Suprapubic skin (tissue), 4 donors: ENCODE measurements at regions not wholly inside any gene's neighbourhood (a gene's known extent, or its start where the extent isn't known, plus 50 kb on each side); places are given as distances from the start of the nearest gene placed in this dataset.

Experiments
- CTCF ChIP-seq, 2 donors: fragments of 200-600 bp in 1 of 2; fragments of 450-650 bp in 1 of 2; sonication (generic) in 1 of 2; IDR thresholded peaks; one replicate each; pipeline ENCODE4 v1.5.1; 2016 to 2019; ENCODE audit warnings: antibody characterized with exemption in 2 of 2, mild to moderate bottlenecking in 1 of 2, moderate library complexity in 1 of 2
- POLR2A ChIP-seq, 2 donors: fragments of 450-650 bp; IDR thresholded peaks; one replicate each; pipeline ENCODE4 v1.6.1; 2017; ENCODE audit warnings: antibody characterized with exemption in 2 of 2, mild to moderate bottlenecking in 2 of 2, moderate library complexity in 2 of 2
- POLR2AphosphoS5 ChIP-seq, 3 donors: sonication (generic); formaldehyde crosslinking; IDR thresholded peaks; one replicate each; pipeline ENCODE4 v1.6.1; 2017; ENCODE audit warnings: antibody characterized with exemption in 3 of 3

- TF ChIP-seq POLR2A (IDR thresholded peaks at IDR 0.05) (no peak), CTCF (IDR thresholded peaks at IDR 0.05) (no peak), POLR2AphosphoS5 (IDR thresholded peaks at IDR 0.05) (no peak)
Measured at GRCh38 chr10:128921389-128922022, 545.5 kb upstream of the MGMT start.
